CD4-positive, alpha-beta T cell treated with Interleukin-12 subunit alpha and Interleukin-12 subunit beta, for 1 hour (primary cell): ENCODE measurements at regions not wholly inside any gene's neighbourhood (a gene's known extent, or its start where the extent isn't known, plus 50 kb on each side); places are given as distances from the start of the nearest gene placed in this dataset.
"Not testable (repeated sequence)": the region's sequence is repeated elsewhere in the genome, so short reads cannot be mapped to it uniquely, and the experiment has no call there.

Experiments used
- DNase-seq: peaks from one replicate; pipeline ENCODE4 v3.0.0-alpha.2; 2020

DNA sequence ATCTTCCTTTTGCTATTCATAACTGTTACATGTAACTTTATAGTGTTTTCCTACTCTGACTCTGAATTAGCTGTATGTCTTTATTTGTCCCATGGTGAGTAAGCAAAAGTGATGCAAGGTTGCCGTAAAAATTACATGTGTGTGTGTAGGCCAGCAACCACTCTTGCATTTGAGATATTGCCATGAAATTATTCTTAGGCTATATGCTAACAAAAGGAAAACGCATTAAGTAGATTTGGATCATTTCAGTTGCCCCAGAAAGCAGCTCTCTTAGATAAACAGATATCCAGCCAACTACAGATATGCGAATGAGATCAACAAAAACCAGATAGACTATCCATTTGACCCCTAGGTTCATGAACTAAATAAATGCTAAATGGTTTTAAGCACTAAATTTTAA lies 73.6 kb downstream of the CYLC2 start:
- no peak for DNase-seq

GRCh38 chr9:103078581-103078980 lies 83.4 kb downstream of the CYLC2 start:
- DNase-seq: no peak

GRCh38 chr9:103082494-103082893 lies 87.4 kb downstream of the CYLC2 start:
- DNase-seq: no peak

- DNase-seq: no peak
Measured at GRCh38 chr9:103089357-103089756, 94.2 kb downstream of the CYLC2 start.

DNA sequence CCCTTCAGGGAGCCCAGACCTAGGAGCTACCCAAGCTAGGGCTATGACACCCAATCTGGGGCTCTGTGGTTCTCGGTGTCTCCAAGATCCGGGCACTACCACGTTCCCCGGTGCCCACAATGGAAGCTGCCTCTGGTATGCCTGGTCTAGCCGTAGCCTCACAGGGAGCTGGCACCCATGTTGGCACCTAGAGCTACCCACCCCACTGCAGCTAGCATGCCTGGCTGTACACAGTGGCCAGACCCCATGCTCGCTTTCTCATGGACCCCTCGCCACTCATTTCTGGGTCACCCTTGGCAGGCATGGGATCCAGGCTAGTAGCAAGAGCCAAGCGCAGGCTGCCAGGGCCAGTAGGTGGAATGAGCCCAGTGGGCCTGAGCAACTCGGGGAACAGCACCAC lies 109.0 kb downstream of the CYLC2 start:
- DNase-seq: no peak

DNA sequence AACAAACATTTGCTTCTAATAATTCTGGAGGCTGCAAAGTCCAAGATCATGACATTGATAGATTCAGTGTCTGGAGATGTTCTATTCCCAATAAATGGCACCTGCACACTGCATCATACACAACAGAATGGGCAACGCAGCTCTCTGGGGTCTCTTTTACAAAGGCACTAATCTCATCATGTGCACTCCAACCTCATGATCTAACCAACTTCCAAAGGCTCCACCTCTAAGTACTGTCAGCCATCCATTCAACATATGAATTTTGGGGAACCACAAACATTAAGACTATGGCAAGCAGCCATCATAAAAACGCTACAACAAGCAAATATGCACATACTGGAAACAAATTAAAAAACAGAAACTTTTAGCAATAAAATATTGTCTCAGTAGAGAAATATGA lies 121.1 kb downstream of the CYLC2 start:
- no peak for DNase-seq

DNA sequence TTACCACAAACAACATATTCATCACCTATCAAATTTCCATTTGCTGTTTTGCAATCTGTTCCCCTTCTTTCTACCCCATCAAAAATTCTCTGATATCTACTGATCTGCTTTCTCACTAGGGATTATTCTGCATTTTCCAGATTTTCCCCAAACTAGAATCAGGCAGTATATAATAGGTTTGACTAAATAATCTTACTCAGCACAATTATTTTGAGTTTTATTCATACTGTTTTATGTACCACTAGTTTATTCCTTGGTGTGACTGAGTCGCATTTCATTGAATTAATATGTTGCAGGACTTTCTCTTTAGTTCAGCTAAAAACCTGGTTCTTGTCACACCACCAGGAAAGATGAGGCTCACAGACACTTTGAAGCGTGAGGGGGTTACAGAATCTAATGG lies 131.4 kb downstream of the CYLC2 start:
- DNase-seq: no peak

GRCh38 chr9:103139891-103140290 lies 144.8 kb downstream of the CYLC2 start:
- DNase-seq: no peak

- no peak for DNase-seq
Measured at GRCh38 chr9:103152473-103152872, 157.3 kb downstream of the CYLC2 start.

DNA sequence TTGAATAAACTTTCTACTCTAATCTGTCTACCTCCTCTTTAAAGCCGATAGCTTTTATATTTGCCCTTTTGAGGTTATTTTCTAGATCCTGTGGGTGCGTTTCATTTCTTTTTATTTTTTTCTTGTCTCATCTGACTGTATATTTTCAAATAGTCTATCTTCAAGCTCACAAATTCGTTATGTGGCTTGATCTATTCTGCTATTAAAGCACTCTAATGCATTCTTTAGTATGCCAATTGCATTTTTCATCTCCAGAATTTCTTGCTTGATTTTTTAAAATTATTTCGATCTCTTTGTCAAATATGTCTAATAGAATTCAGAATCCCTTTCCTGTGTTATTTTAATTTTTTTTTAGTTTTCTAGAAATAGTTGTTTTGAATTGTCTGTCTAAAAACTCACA lies 172.4 kb downstream of the CYLC2 start:
- no peak for DNase-seq

- DNase-seq: no peak
Measured at GRCh38 chr9:103168254-103168653, 173.1 kb downstream of the CYLC2 start.

- DNase-seq: no peak
Measured at GRCh38 chr9:103169798-103170197, 174.7 kb downstream of the CYLC2 start.

DNA sequence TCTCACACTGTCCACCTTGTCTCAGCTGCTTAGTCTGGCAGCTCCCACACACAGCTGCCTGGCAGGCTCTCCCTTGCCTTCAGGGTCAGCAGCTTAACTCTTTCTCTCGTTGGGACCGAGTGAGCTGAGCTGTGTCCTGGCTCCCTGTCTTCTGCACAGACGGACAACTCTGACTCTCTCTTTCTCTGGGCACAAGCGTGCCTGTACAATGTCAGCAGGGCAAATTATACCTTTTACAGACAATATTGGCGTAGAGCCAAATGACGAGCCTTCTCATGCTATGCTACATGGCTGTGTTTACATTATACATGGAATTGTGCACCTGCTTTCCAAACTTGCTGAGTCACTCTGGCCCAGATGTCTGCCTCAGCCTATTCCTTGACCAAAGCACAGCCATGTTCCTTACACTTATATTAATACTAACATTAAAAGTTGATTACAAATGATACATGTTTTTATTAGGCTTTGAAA lies 188.6 kb downstream of the CYLC2 start:
- DNase-seq: no peak

GRCh38 chr9:103186959-103187358 lies 191.8 kb downstream of the CYLC2 start:
- DNase-seq: no peak

- DNase-seq: no peak
Measured at GRCh38 chr9:103188781-103189350, 193.7 kb downstream of the CYLC2 start.

DNA sequence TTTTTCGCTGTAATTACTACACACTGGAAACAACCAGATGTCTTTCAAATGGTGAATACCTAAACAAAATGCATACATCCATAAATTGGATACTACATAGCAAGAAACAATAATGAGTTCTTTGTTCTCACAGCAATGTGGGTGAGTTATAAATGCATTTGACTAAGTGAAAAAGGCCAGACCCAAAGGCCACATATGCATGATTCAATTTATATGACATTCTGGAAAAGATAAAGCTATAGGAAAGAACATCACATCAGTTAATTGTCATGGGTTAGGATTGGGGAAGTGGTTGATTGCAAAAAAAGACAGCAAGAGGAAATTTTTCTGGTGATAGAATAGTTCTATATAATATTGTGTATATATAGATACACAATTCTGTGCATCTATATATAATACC lies 198.9 kb downstream of the CYLC2 start:
- no peak for DNase-seq

DNA sequence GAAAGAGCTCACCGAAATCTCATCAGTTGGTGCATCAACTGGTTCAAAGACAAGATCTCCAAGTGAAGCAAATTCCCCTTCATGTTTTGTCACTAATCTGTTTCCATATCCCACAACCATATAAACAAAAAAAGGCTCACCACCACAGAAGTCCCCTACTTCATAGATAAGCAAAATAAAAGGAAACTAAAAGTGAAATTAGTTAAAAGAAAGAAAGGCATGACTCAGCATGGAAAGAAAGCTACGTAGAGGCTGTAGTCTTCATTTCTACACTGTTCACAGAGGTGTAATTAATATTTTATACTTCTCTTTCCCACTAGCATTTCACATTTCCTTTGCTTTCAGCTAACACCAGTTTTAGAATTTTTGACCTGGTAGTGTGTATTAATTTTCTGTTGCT lies 208.0 kb downstream of the CYLC2 start:
- DNase-seq: no peak

GRCh38 chr9:103205881-103206585 lies 210.9 kb downstream of the CYLC2 start:
- DNase-seq: not testable (repeated sequence)

GRCh38 chr9:103210607-103211006 lies 215.5 kb downstream of the CYLC2 start:
- no peak for DNase-seq

- no peak for DNase-seq
Measured at GRCh38 chr9:103215197-103215596, 220.1 kb downstream of the CYLC2 start.

DNA sequence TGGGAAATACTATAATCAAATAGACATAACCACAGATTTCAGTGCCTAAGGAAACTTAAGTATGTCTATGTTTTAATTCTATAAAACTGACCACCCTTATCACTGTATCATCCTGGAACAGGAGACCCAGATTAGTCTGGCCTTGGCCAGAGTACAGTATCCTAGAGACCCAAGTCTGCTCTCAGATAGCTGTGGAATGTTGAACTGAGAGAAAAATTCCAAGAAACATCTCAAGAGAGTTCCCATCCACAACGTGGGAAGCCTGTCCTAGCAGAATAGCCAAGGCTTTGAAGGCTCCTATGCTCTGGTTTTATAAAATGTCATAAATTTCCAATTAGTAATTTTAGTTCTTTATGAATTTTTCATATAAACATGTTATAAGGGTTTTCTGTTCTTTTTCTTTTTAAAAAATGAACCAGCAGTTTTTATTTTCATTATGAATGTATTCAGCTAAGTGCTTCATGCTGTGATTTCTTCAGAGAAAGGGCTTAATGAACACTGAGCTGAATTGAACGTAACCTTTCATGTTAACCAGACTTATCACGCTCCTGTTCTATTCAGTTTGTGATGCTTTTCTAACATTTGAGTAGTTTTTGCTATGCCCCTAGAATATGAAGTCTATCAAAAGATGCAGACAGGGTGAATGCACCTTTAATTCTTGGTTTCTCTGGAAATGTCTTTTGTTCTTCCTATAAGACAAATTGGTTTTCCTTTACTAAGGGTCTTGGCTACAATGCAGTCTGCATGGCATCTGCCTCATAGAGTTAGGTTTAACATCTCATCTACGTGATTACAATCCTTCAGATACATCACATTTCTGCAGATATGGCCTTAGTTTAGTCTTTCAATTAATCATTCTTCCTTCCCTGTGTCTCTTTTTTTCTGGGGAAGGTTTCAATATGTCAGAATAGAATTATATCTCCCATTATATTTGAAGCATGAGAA lies 230.8 kb downstream of the CYLC2 start:
- DNase-seq: no peak

- no peak for DNase-seq
Measured at GRCh38 chr9:103226647-103227013, 231.5 kb downstream of the CYLC2 start.

- DNase-seq: not testable (repeated sequence)
Measured at GRCh38 chr9:103237571-103238109, 242.5 kb downstream of the CYLC2 start.

DNA sequence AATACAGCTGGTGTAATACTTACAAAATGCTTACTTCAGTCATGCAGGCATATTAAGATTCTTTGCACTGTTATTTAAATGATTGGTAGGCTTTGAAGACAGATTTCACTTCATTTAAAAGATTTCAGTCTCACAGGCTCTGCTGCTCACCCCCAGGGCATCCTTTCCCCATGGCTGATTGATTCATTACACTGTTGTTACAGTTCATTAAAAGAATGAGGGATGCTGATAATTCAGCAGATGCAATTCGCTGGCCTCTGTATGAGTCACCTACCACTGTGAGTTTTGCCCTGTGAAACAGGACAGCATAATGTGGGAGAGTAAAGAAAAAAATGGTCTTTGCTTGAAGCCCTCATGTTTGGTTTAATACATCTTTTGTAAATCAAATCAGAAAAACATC lies 246.9 kb downstream of the CYLC2 start:
- no peak for DNase-seq
